ENCODE measurements at regions not wholly inside any gene's neighbourhood (a gene's known extent, or its start where the extent isn't known, plus 50 kb on each side); places are given as distances from the start of the nearest gene placed in this dataset.

GRCh38 chr10:91137822-91138221 is 82.6 kb upstream of the PCGF5 start:
- TF ChIP-seq TAF1 (IDR thresholded peaks at IDR 0.05; ENCODE audit: borderline replicate concordance, insufficient read depth, low read length) (no peak), POLR2AphosphoS5 (IDR thresholded peaks at IDR 0.05; ENCODE audit: low read depth, low read length) (no peak), SIN3A (IDR thresholded peaks at IDR 0.05; ENCODE audit: borderline replicate concordance, insufficient read depth, low read length) (no peak), FOXP2 (optimal IDR thresholded peaks at IDR 0.05; ENCODE audit: borderline replicate concordance, extremely low read depth, extremely low read length, insufficient read depth) (no peak)
- TF ChIP-seq, protein P1, sequence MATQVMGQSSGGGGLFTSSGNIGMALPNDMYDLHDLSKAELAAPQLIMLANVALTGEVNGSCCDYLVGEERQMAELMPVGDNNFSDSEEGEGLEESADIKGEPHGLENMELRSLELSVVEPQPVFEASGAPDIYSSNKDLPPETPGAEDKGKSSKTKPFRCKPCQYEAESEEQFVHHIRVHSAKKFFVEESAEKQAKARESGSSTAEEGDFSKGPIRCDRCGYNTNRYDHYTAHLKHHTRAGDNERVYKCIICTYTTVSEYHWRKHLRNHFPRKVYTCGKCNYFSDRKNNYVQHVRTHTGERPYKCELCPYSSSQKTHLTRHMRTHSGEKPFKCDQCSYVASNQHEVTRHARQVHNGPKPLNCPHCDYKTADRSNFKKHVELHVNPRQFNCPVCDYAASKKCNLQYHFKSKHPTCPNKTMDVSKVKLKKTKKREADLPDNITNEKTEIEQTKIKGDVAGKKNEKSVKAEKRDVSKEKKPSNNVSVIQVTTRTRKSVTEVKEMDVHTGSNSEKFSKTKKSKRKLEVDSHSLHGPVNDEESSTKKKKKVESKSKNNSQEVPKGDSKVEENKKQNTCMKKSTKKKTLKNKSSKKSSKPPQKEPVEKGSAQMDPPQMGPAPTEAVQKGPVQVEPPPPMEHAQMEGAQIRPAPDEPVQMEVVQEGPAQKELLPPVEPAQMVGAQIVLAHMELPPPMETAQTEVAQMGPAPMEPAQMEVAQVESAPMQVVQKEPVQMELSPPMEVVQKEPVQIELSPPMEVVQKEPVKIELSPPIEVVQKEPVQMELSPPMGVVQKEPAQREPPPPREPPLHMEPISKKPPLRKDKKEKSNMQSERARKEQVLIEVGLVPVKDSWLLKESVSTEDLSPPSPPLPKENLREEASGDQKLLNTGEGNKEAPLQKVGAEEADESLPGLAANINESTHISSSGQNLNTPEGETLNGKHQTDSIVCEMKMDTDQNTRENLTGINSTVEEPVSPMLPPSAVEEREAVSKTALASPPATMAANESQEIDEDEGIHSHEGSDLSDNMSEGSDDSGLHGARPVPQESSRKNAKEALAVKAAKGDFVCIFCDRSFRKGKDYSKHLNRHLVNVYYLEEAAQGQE (IDR thresholded peaks at IDR 0.05; ENCODE audit: insufficient read depth in 1 of 2, low read depth in 2 of 2, low read length in 2 of 2): no peak

- TF ChIP-seq FOXP2 (optimal IDR thresholded peaks at IDR 0.05; ENCODE audit: borderline replicate concordance, extremely low read depth, extremely low read length, insufficient read depth): no peak
- TF ChIP-seq, protein P1 (IDR thresholded peaks at IDR 0.05; ENCODE audit: insufficient read depth in 1 of 2, low read depth in 2 of 2, low read length in 2 of 2): no peak
- TF ChIP-seq TAF1 (IDR thresholded peaks at IDR 0.05; ENCODE audit: borderline replicate concordance, insufficient read depth, low read length): no peak
- no peak for TF ChIP-seq SIN3A (IDR thresholded peaks at IDR 0.05; ENCODE audit: borderline replicate concordance, insufficient read depth, low read length)
- TF ChIP-seq POLR2AphosphoS5 (IDR thresholded peaks at IDR 0.05; ENCODE audit: low read depth, low read length): no peak
Observed at GRCh38 chr10:91140995-91141549, 79.4 kb upstream of the PCGF5 start.

GRCh38 chr10:91144961-91145360 is 75.5 kb upstream of the PCGF5 start:
- TF ChIP-seq POLR2AphosphoS5 (IDR thresholded peaks at IDR 0.05; ENCODE audit: low read depth, low read length): no peak
- TF ChIP-seq, protein P1 (IDR thresholded peaks at IDR 0.05; ENCODE audit: insufficient read depth in 1 of 2, low read depth in 2 of 2, low read length in 2 of 2): no peak
- TF ChIP-seq FOXP2 (optimal IDR thresholded peaks at IDR 0.05; ENCODE audit: borderline replicate concordance, extremely low read depth, extremely low read length, insufficient read depth): no peak
- no peak for TF ChIP-seq SIN3A (IDR thresholded peaks at IDR 0.05; ENCODE audit: borderline replicate concordance, insufficient read depth, low read length)
- TF ChIP-seq TAF1 (IDR thresholded peaks at IDR 0.05; ENCODE audit: borderline replicate concordance, insufficient read depth, low read length): no peak

DNA sequence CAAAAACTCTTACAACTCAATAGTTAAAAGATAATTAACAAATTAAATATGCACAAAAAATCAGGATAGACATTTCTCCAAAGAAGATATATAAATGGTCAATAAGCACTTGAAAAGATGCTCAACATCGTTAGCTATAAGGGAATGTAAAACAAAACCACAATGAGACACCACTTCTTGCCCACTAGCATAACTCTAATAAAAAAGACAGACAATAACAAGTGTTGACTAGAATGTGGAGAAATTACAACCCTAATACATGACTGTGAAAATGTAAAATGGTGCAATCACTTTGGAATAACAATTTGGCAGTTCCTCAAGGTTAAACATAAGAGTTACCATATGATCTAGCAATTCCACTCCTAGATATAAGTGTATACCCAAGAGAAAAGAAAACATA is 74.3 kb upstream of the PCGF5 start:
- TF ChIP-seq SIN3A (IDR thresholded peaks at IDR 0.05; ENCODE audit: borderline replicate concordance, insufficient read depth, low read length): no peak
- TF ChIP-seq POLR2AphosphoS5 (IDR thresholded peaks at IDR 0.05; ENCODE audit: low read depth, low read length): no peak
- TF ChIP-seq, protein P1 (IDR thresholded peaks at IDR 0.05; ENCODE audit: insufficient read depth in 1 of 2, low read depth in 2 of 2, low read length in 2 of 2): no peak
- TF ChIP-seq FOXP2 (optimal IDR thresholded peaks at IDR 0.05; ENCODE audit: borderline replicate concordance, extremely low read depth, extremely low read length, insufficient read depth): no peak
- no peak for TF ChIP-seq TAF1 (IDR thresholded peaks at IDR 0.05; ENCODE audit: borderline replicate concordance, insufficient read depth, low read length)
